GM23338 (cell line): ENCODE measurements at regions not wholly inside any gene's neighbourhood (a gene's known extent, or its start where the extent isn't known, plus 50 kb on each side); places are given as distances from the start of the nearest gene placed in this dataset.

ENCODE experiments used
- ATAC-seq: fragments of 200-7000 bp; cut with Tn5 transposase; 3 replicates; pipeline ENCODE4 v1.9.1; 2020
- DNase-seq: peaks from one replicate; pipeline ENCODE4 v3.0.0-alpha.2; 2015; ENCODE audit warnings: low spot score
- H2AFZ ChIP-seq: fragments of 200-600 bp; sonication (generic); 2 replicates; pipeline ENCODE4 v1.8.0; 2016; ENCODE audit warnings: antibody characterized with exemption, mild to moderate bottlenecking, moderate library complexity
- H3F3A ChIP-seq: fragments of 200-600 bp; sonication (generic); replicated peaks from 2 replicates; pipeline ENCODE4 v1.8.0; 2017; ENCODE audit warnings: antibody characterized with exemption, mixed run types, low read depth
- H3K27ac ChIP-seq: fragments of 200-600 bp; sonication (generic); 2 replicates; pipeline ENCODE4 v1.6.1; 2016; ENCODE audit warnings: low read depth
- H3K27me3 ChIP-seq: fragments of 200-600 bp; sonication (generic); 2 replicates; pipeline ENCODE4 v1.8.0; 2016; ENCODE audit warnings: mild to moderate bottlenecking, mixed run types, moderate library complexity; ENCODE audit not compliant: insufficient read depth
- H3K36me3 ChIP-seq: fragments of 200-600 bp; sonication (generic); 2 replicates; pipeline ENCODE4 v1.8.0; 2016; ENCODE audit warnings: mild to moderate bottlenecking; ENCODE audit not compliant: insufficient read depth
- H3K4me1 ChIP-seq: fragments of 200-600 bp; sonication (generic); 2 replicates; pipeline ENCODE4 v1.8.0; 2016; ENCODE audit warnings: mild to moderate bottlenecking, moderate library complexity; ENCODE audit not compliant: insufficient read depth
- H3K4me2 ChIP-seq: fragments of 200-600 bp; sonication (generic); 2 replicates; pipeline ENCODE4 v1.7.1; 2017; ENCODE audit warnings: mixed run types
- H3K4me3 ChIP-seq: fragments of 200-600 bp; sonication (generic); 2 replicates; pipeline ENCODE4 v1.6.1; 2016; ENCODE audit warnings: mixed run types
- H3K79me2 ChIP-seq: fragments of 200-600 bp; sonication (generic); replicated peaks from 2 replicates; pipeline ENCODE4 v1.8.0; 2017; ENCODE audit warnings: mild to moderate bottlenecking; ENCODE audit not compliant: insufficient read depth
- H3K9me2 ChIP-seq: fragments of 200-600 bp; sonication (generic); 2 replicates; pipeline ENCODE4 v1.8.0; 2017; ENCODE audit not compliant: insufficient read depth
- H4K20me1 ChIP-seq: fragments of 200-600 bp; sonication (generic); replicated peaks from 2 replicates; pipeline ENCODE4 v1.8.0; 2017; ENCODE audit warnings: mild to moderate bottlenecking; ENCODE audit not compliant: insufficient read depth
- H3K27ac Mint-ChIP-seq: 2 replicates; pipeline ENCODE4 v1.8.0; 2020; ENCODE audit warnings: inconsistent platforms, mild to moderate bottlenecking, moderate library complexity, mixed read lengths
- H3K27me3 Mint-ChIP-seq: 3 replicates; pipeline ENCODE4 v1.8.0; 2022; ENCODE audit warnings: low read depth, mild to moderate bottlenecking, moderate library complexity, mixed read lengths, inconsistent platforms; ENCODE audit not compliant: insufficient read depth, poor library complexity
- H3K36me3 Mint-ChIP-seq: 3 replicates; pipeline ENCODE4 v1.8.0; 2021; ENCODE audit warnings: low read depth, mild to moderate bottlenecking, inconsistent platforms, moderate library complexity, mixed read lengths
- H3K4me1 Mint-ChIP-seq: 3 replicates; pipeline ENCODE4 v1.8.0; 2020; ENCODE audit warnings: mild to moderate bottlenecking, inconsistent platforms, mixed read lengths
- H3K4me3 Mint-ChIP-seq: 3 replicates; pipeline ENCODE4 v1.8.0; 2021; ENCODE audit warnings: moderate library complexity, mild to moderate bottlenecking, inconsistent platforms, mixed read lengths
- H3K9me3 Mint-ChIP-seq: 3 replicates; pipeline ENCODE4 v1.8.0; 2020; ENCODE audit warnings: moderate library complexity, mild to moderate bottlenecking, inconsistent platforms, mixed read lengths
- CREB1 ChIP-seq: fragments of 250-450 bp; sonication (Bioruptor Pico); IDR thresholded peaks from 2 replicates; pipeline ENCODE4 v1.5.0; 2020; ENCODE audit warnings: low read depth, mild to moderate bottlenecking, moderate library complexity
- CTCF ChIP-seq, 2 experiments: fragments of 200-600 bp in 1 of 2; sonication (generic) in 1 of 2; conservative IDR thresholded peaks; 2 replicates each; pipeline versions ENCODE4 v1.5.1 to v1.6.1; 2016 to 2017; ENCODE audit warnings: antibody characterized with exemption in 2 of 2, low read depth in 2 of 2, mild to moderate bottlenecking in 2 of 2, moderate library complexity in 1 of 2
- EZH2 ChIP-seq: fragments of 200-600 bp; sonication (generic); IDR thresholded peaks from one replicate; pipeline ENCODE4 v1.8.0; 2017; ENCODE audit warnings: antibody characterized with exemption, mild to moderate bottlenecking, low read depth; ENCODE audit not compliant: unreplicated experiment
- EZH2phosphoT487 ChIP-seq: fragments of 200-600 bp; sonication (generic); IDR thresholded peaks from one replicate; pipeline ENCODE4 v1.8.1; 2018; ENCODE audit warnings: antibody characterized with exemption; ENCODE audit not compliant: unreplicated experiment
- JUNB ChIP-seq: IDR thresholded peaks from one replicate; pipeline ENCODE4 v1.6.1; 2016; ENCODE audit warnings: antibody characterized with exemption; ENCODE audit not compliant: unreplicated experiment
- NANOG ChIP-seq: IDR thresholded peaks from 2 replicates; pipeline ENCODE4 v1.6.1; 2016; ENCODE audit warnings: antibody characterized with exemption, borderline replicate concordance
- POLR2AphosphoS5 ChIP-seq: IDR thresholded peaks from 2 replicates; pipeline ENCODE4 v1.6.1; 2016; ENCODE audit warnings: antibody characterized with exemption, low read depth
- STAT1 ChIP-seq: IDR thresholded peaks from one replicate; pipeline ENCODE4 v1.6.1; 2016; ENCODE audit warnings: antibody characterized with exemption; ENCODE audit not compliant: unreplicated experiment
- ZNF114 ChIP-seq: fragments of 250-450 bp; sonication (Bioruptor Pico); IDR thresholded peaks from 2 replicates; pipeline ENCODE4 v1.5.0; 2020; ENCODE audit warnings: mild to moderate bottlenecking, moderate library complexity
- ZNF331 ChIP-seq: fragments of 250-450 bp; sonication (Bioruptor Pico); IDR thresholded peaks from 2 replicates; pipeline ENCODE4 v1.5.0; 2020; ENCODE audit warnings: low read depth, mild to moderate bottlenecking, moderate library complexity
- ZNF462 ChIP-seq: fragments of 250-450 bp; sonication (Bioruptor Pico); IDR thresholded peaks from 2 replicates; pipeline ENCODE4 v1.5.0; 2020; ENCODE audit warnings: mild to moderate bottlenecking, moderate library complexity
- TF ChIP-seq, protein P1 (sequence below): IDR thresholded peaks from 2 replicates; pipeline ENCODE4 v1.6.1; 2016; ENCODE audit warnings: antibody characterized with exemption
- TF ChIP-seq, protein P2 (sequence below): IDR thresholded peaks from one replicate; pipeline ENCODE4 v1.6.1; 2018; ENCODE audit warnings: antibody characterized with exemption; ENCODE audit not compliant: unreplicated experiment

DNA sequence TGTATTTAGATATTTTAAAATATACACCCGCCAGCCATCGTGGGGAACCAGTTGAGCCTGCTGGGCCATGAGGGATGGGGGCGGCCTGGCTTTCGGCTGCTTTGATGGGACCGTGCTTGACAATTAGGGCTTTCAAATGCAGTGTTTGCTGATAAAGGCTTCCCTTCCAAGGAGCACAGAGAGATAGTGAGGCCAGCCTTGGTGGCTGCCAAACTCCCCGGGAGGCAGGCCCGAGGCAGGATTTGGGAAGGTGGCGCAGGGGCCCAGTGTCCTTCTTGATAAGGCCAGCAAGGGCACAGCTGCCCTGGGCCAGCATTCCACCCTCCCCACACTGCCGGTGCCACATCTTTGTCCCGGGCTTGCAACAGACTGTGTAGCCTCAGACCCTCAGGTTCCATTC is 75.6 kb downstream of the LINGO1 start:
- no peak overlapping the region for H3K4me3 ChIP-seq
- no peak overlapping the region for H3K4me3 Mint-ChIP-seq
- TF ChIP-seq, protein P1, sequence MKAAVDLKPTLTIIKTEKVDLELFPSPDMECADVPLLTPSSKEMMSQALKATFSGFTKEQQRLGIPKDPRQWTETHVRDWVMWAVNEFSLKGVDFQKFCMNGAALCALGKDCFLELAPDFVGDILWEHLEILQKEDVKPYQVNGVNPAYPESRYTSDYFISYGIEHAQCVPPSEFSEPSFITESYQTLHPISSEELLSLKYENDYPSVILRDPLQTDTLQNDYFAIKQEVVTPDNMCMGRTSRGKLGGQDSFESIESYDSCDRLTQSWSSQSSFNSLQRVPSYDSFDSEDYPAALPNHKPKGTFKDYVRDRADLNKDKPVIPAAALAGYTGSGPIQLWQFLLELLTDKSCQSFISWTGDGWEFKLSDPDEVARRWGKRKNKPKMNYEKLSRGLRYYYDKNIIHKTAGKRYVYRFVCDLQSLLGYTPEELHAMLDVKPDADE, result no peak
- TF ChIP-seq ZNF462 (CRISPR knock-in tag) (no peak), CTCF (conservative IDR thresholded peaks at IDR 0.05; ENCODE audit: low read depth in 2 of 2) (no peak), JUNB (no peak), STAT1 (no peak), POLR2AphosphoS5 (no peak), CREB1 (CRISPR knock-in tag) (no peak), ZNF331 (CRISPR knock-in tag) (no peak), ZNF114 (CRISPR knock-in tag) (no peak), NANOG (no peak), EZH2 (no peak), EZH2phosphoT487 (no peak)
- TF ChIP-seq, protein P2, sequence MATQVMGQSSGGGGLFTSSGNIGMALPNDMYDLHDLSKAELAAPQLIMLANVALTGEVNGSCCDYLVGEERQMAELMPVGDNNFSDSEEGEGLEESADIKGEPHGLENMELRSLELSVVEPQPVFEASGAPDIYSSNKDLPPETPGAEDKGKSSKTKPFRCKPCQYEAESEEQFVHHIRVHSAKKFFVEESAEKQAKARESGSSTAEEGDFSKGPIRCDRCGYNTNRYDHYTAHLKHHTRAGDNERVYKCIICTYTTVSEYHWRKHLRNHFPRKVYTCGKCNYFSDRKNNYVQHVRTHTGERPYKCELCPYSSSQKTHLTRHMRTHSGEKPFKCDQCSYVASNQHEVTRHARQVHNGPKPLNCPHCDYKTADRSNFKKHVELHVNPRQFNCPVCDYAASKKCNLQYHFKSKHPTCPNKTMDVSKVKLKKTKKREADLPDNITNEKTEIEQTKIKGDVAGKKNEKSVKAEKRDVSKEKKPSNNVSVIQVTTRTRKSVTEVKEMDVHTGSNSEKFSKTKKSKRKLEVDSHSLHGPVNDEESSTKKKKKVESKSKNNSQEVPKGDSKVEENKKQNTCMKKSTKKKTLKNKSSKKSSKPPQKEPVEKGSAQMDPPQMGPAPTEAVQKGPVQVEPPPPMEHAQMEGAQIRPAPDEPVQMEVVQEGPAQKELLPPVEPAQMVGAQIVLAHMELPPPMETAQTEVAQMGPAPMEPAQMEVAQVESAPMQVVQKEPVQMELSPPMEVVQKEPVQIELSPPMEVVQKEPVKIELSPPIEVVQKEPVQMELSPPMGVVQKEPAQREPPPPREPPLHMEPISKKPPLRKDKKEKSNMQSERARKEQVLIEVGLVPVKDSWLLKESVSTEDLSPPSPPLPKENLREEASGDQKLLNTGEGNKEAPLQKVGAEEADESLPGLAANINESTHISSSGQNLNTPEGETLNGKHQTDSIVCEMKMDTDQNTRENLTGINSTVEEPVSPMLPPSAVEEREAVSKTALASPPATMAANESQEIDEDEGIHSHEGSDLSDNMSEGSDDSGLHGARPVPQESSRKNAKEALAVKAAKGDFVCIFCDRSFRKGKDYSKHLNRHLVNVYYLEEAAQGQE, result no peak
- H3K4me1 Mint-ChIP-seq, result peaks cover 25% of the 10 kb centered on the region
- H3K9me2 ChIP-seq, result no peaks in the 10 kb centered on the region
- H3K4me1 ChIP-seq, result peaks cover 15% of the 10 kb centered on the region
- no peak overlapping the region for H3K27ac ChIP-seq
- no peaks in the 10 kb centered on the region for H4K20me1 ChIP-seq
- H3K27me3 Mint-ChIP-seq, result peaks cover 15% of the 10 kb centered on the region
- H3K36me3 Mint-ChIP-seq, result no peaks in the 10 kb centered on the region
- ATAC-seq, result peak; percentile 78
- H3K27me3 ChIP-seq, result no peaks in the 10 kb centered on the region
- no peak overlapping the region for H3K27ac Mint-ChIP-seq
- H3K9me3 Mint-ChIP-seq, result no peaks in the 10 kb centered on the region
- H3K79me2 ChIP-seq, result no peaks in the 10 kb centered on the region
- no peak for DNase-seq
- no peaks in the 10 kb centered on the region for H3K36me3 ChIP-seq
- peak overlapping the region; percentile 19 for H2AFZ ChIP-seq
- peak overlapping the region; percentile 17; the same call in 1 of the 2 replicates for H3K4me2 ChIP-seq
- H3F3A ChIP-seq, result no peaks in the 10 kb centered on the region
